PC-9 (cell line): ENCODE measurements at regions not wholly inside any gene's neighbourhood (a gene's known extent, or its start where the extent isn't known, plus 50 kb on each side); places are given as distances from the start of the nearest gene placed in this dataset.
"Not testable (repeated sequence)": the region's sequence is repeated elsewhere in the genome, so short reads cannot be mapped to it uniquely, and the experiment has no call there.

Experiments used
- BruUV-seq: library from RNA; stranded (reverse); fragments of 400-500 nt; replicated peaks from 2 replicates; lab custom pipeline; 2021; lab: Mats Ljungman, UMichigan
- CTCF ChIA-PET: fragments of 300-600 bp; sonication (Branson Sonifier 250); formaldehyde crosslinking; loops from one replicate; lab custom pipeline; 2022; ENCODE audit warnings: antibody characterized with exemption; lab: Charles Lee
- POLR2A ChIA-PET: fragments of 300-600 bp; sonication (Branson Sonifier 250); formaldehyde crosslinking; loops from one replicate; lab custom pipeline; 2022; ENCODE audit warnings: antibody characterized with exemption; ENCODE audit not compliant: unreplicated experiment; lab: Charles Lee
- DNase-seq, 2 experiments: peaks; one replicate each; pipeline versions ENCODE4 v3.0.0 to v3.0.0-alpha.2; 2015 to 2022; ENCODE audit warnings: mixed read lengths in 1 of 2
- H2AFZ ChIP-seq: fragments of 200-600 bp; sonication (generic); 2 replicates; pipeline ENCODE4 v1.8.1; 2017; ENCODE audit warnings: antibody characterized with exemption
- H3F3A ChIP-seq: fragments of 200-600 bp; sonication (generic); 2 replicates; pipeline ENCODE4 v1.8.1; 2017; ENCODE audit warnings: antibody characterized with exemption, mild to moderate bottlenecking, low read depth; ENCODE audit not compliant: insufficient read depth
- H3K27ac ChIP-seq: fragments of 200-600 bp; sonication (generic); 2 replicates; pipeline ENCODE4 v1.6.1; 2016; ENCODE audit warnings: mixed run types
- H3K27me3 ChIP-seq: fragments of 200-600 bp; sonication (generic); 2 replicates; pipeline ENCODE4 v1.6.1; 2016; ENCODE audit warnings: low read depth, mixed run types; ENCODE audit not compliant: insufficient read depth
- H3K36me3 ChIP-seq: fragments of 200-600 bp; sonication (generic); 2 replicates; pipeline ENCODE4 v1.6.1; 2016; ENCODE audit warnings: low read depth, mixed run types
- H3K4me1 ChIP-seq: fragments of 200-600 bp; sonication (generic); replicated peaks from 2 replicates; pipeline ENCODE4 v1.6.1; 2016; ENCODE audit warnings: mixed run types; ENCODE audit not compliant: insufficient read depth
- H3K4me2 ChIP-seq: fragments of 200-600 bp; sonication (generic); 2 replicates; pipeline ENCODE4 v1.6.1; 2017; ENCODE audit warnings: mixed run types
- H3K4me3 ChIP-seq: fragments of 200-600 bp; sonication (generic); 2 replicates; pipeline ENCODE4 v1.6.1; 2016; ENCODE audit warnings: mixed run types
- H3K79me2 ChIP-seq: fragments of 200-600 bp; sonication (generic); 2 replicates; pipeline ENCODE4 v1.6.1; 2017; ENCODE audit warnings: low read depth, mixed run types
- H3K9me2 ChIP-seq: fragments of 200-600 bp; sonication (generic); 2 replicates; pipeline ENCODE4 v1.8.1; 2017; ENCODE audit warnings: mild to moderate bottlenecking; ENCODE audit not compliant: insufficient read depth
- H3K9me3 ChIP-seq: fragments of 200-600 bp; sonication (generic); 2 replicates; pipeline ENCODE4 v1.8.1; 2016; ENCODE audit warnings: low read depth; ENCODE audit not compliant: insufficient read depth
- H4K20me1 ChIP-seq: fragments of 200-600 bp; sonication (generic); 2 replicates; pipeline ENCODE4 v1.8.1; 2017; ENCODE audit not compliant: insufficient read depth
- EZH2 ChIP-seq: fragments of 200-600 bp; sonication (generic); IDR thresholded peaks from 2 replicates; pipeline ENCODE4 v1.8.0; 2017; ENCODE audit warnings: antibody characterized with exemption, low read depth
- intact Hi-C: fragments of 100-400 bp; cut with micrococcal nuclease; formaldehyde crosslinking; loops from one replicate; pipeline ENCODE4 v1.10.0; 2022; ENCODE audit not compliant: unreplicated experiment
- TF ChIP-seq, protein P1 (sequence below): fragments of 200-600 bp; sonication (generic); conservative IDR thresholded peaks from 2 replicates; pipeline ENCODE4 v1.6.1; 2017; ENCODE audit warnings: mixed run types, antibody characterized with exemption, mild to moderate bottlenecking, moderate library complexity

DNA sequence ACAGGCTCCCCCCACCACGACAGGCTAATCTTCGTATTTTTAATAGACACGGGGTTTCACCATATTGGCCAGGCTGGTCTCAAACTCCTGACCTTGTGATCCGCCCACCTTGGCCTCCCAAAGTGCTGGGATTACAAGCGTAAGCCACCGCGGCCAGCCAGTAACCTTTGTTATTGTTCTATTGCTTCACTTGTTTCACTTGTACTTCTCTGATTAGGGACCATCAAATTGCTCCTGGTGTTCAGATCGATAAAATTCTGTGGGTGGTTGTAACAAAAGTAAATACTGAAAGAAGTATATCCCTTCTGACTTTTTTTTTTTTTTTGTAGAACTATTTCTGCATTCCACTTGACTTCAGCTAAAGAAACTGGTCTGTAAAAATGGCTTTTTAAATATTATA, 445.5 kb upstream of the CDH10 start:
- H3K4me3 ChIP-seq: no peak overlapping the region
- no peak for DNase-seq
- no peaks in the 10 kb centered on the region for H3K36me3 ChIP-seq
- H3K79me2 ChIP-seq: no peaks in the 10 kb centered on the region
- ChIA-PET CTCF (interaction anchor here (0.6 kb wide), 1 partner anchor 683 kb away, joined by 3 read pairs; no protein-coding TSS in a partner anchor), POLR2A (no interaction called here)
- TF ChIP-seq, protein P1, sequence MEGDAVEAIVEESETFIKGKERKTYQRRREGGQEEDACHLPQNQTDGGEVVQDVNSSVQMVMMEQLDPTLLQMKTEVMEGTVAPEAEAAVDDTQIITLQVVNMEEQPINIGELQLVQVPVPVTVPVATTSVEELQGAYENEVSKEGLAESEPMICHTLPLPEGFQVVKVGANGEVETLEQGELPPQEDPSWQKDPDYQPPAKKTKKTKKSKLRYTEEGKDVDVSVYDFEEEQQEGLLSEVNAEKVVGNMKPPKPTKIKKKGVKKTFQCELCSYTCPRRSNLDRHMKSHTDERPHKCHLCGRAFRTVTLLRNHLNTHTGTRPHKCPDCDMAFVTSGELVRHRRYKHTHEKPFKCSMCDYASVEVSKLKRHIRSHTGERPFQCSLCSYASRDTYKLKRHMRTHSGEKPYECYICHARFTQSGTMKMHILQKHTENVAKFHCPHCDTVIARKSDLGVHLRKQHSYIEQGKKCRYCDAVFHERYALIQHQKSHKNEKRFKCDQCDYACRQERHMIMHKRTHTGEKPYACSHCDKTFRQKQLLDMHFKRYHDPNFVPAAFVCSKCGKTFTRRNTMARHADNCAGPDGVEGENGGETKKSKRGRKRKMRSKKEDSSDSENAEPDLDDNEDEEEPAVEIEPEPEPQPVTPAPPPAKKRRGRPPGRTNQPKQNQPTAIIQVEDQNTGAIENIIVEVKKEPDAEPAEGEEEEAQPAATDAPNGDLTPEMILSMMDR: no peak
- TF ChIP-seq EZH2: no peak
- no peaks in the 10 kb centered on the region for H4K20me1 ChIP-seq
- H3K4me1 ChIP-seq: no peaks in the 10 kb centered on the region
- no peaks in the 10 kb centered on the region for H3K9me3 ChIP-seq
- BruUV-seq: no TSS peak
- no peaks in the 10 kb centered on the region for H3K27me3 ChIP-seq
- no peaks in the 10 kb centered on the region; the same call in 1 of the 2 replicates for H3K9me2 ChIP-seq
- intact Hi-C loops: no loop called here
- no peak overlapping the region for H3K4me2 ChIP-seq
- H3F3A ChIP-seq: no peaks in the 10 kb centered on the region
- H3K27ac ChIP-seq: no peak overlapping the region
- no peak overlapping the region for H2AFZ ChIP-seq

DNA sequence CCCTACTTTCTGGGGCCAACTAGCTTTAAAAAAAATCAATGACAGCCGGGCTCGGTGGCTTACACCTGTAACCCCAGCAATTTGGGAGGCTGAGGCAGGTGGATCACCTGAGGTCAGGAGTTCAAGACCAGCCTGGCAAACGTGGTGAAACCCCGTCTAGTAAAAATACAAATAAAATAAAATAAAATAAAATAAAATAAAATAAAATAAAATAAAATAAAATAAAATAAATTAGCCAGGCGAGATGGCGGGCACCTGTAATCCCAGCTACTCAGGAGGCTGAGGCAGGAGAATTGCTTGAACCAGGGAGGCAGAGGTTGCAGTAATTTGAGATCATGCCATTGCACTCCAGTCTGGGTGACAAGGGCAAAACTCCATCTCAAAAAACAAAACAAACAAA, 443.9 kb upstream of the CDH10 start:
- H3K4me3 ChIP-seq, DNase-seq, BruUV-seq, H3K4me2 ChIP-seq, H3K27me3 ChIP-seq, H3K4me1 ChIP-seq, H3F3A ChIP-seq, CTCF ChIA-PET, H4K20me1 ChIP-seq, H2AFZ ChIP-seq, H3K36me3 ChIP-seq, H3K9me2 ChIP-seq, H3K27ac ChIP-seq, H3K79me2 ChIP-seq, intact Hi-C loops, POLR2A ChIA-PET, H3K9me3 ChIP-seq: not testable (repeated sequence)

DNA sequence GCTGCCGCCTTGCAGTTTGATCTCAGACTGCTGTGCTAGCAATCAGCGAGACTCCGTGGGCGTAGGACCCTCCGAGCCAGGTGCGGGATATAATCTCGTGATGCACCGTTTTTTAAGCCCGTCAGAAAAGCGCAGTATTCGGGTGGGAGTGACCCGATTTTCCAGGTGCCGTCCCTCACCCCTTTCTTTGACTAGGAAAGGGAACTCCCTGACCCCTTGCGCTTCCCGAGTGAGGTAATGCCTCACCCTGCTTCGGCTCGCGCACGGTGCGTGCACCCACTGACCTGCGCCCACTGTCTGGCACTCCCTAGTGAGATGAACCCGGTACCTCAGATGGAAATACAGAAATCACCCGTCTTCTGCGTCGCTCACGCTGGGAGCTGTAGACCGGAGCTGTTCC, 438.5 kb upstream of the CDH10 start:
- DNase-seq: peak in 1 of 2 experiments; percentile 58

DNA sequence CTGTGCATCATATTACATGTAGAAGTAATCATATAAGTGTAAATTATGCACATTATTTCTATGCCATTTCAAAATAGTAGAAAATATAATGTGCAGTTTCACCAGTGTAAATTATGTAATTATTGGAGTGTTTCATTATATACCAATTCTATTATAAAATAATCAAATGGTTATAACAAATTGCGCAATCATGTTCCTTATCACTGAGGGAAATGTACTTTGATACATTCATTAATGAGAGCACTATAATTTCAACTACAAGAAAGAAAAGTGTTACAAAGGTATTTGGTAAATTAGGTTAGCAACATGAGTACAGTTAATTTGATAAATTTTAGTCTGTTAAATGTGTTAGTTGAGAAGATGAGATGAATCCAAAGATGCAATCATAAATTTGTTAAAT, 421.5 kb upstream of the CDH10 start:
- Histone ChIP-seq H3K9me2 (0 out of 2 replicates have a peak, but pooled peaks cover 5% of the 10 kb centered on the region), H3K79me2 (no peaks in the 10 kb centered on the region), H3K9me3 (no peaks in the 10 kb centered on the region), H3K4me2 (no peak overlapping the region), H2AFZ (no peak overlapping the region), H3F3A (no peaks in the 10 kb centered on the region), H3K27ac (no peak overlapping the region), H4K20me1 (no peaks in the 10 kb centered on the region), H3K4me1 (no peaks in the 10 kb centered on the region), H3K4me3 (no peak overlapping the region), H3K27me3 (no peaks in the 10 kb centered on the region), H3K36me3 (no peaks in the 10 kb centered on the region)
- intact Hi-C loops: no loop called here
- no peak for DNase-seq
- ChIA-PET POLR2A (no interaction called here), CTCF (interaction anchor here (0.6 kb wide), 1 partner anchor 1685 kb away, joined by 13 read pairs; no protein-coding TSS in a partner anchor)
- no peak for TF ChIP-seq EZH2
- TF ChIP-seq, protein P1: no peak
- no TSS peak for BruUV-seq

More for the DNA sequence above, 438.5 kb upstream of the CDH10 start:
- H3K27ac ChIP-seq, H4K20me1 ChIP-seq, H3K4me1 ChIP-seq, H3K79me2 ChIP-seq, BruUV-seq, H3K9me2 ChIP-seq, H3F3A ChIP-seq, intact Hi-C loops, H3K9me3 ChIP-seq, CTCF ChIA-PET, H3K27me3 ChIP-seq, H3K36me3 ChIP-seq: not testable (repeated sequence)
- H3K4me3 ChIP-seq: peak overlapping the region; percentile 49; the same call in 1 of the 2 replicates
- H3K4me2 ChIP-seq: peak overlapping the region; percentile 64
- POLR2A ChIA-PET: interaction anchor here (0.7 kb wide), 1 partner anchor 35 kb away, joined by 5 read pairs; no protein-coding TSS in a partner anchor
- H2AFZ ChIP-seq: peak overlapping the region; percentile 77
